DMS53 treated with DMSO at 0.1 percent for 48 hours (cell line): ENCODE measurements at regions not wholly inside any gene's neighbourhood (a gene's known extent, or its start where the extent isn't known, plus 50 kb on each side); places are given as distances from the start of the nearest gene placed in this dataset.
"Not testable (repeated sequence)": the region's sequence is repeated elsewhere in the genome, so short reads cannot be mapped to it uniquely, and the experiment has no call there.

ENCODE experiments used
- DNase-seq: peaks from one replicate; lab custom pipeline; 2025; ENCODE audit not compliant: unreplicated experiment; lab: John Stamatoyannopoulos, UW

GRCh38 chr5:12183003-12183402 lies 278.8 kb upstream of the CTNND2 start:
- DNase-seq = no peak

- no peak for DNase-seq
These were observed 273.6 kb upstream of the CTNND2 start for GRCh38 chr5:12177851-12178250.

GRCh38 chr5:12177225-12177624 lies 273.0 kb upstream of the CTNND2 start:
- no peak for DNase-seq

GRCh38 chr5:12175914-12176585 lies 271.8 kb upstream of the CTNND2 start:
- no peak for DNase-seq

- no peak for DNase-seq
These were observed 270.5 kb upstream of the CTNND2 start for GRCh38 chr5:12174734-12175133.

GRCh38 chr5:12169536-12169935 lies 265.3 kb upstream of the CTNND2 start:
- DNase-seq = no peak

GRCh38 chr5:12162863-12163262 lies 258.6 kb upstream of the CTNND2 start:
- DNase-seq = no peak

- DNase-seq = no peak
These were observed 243.3 kb upstream of the CTNND2 start for GRCh38 chr5:12147513-12147912.

GRCh38 chr5:12141496-12141895 lies 237.2 kb upstream of the CTNND2 start:
- no peak for DNase-seq

- DNase-seq = no peak
These were observed 229.3 kb upstream of the CTNND2 start for GRCh38 chr5:12133520-12133919.

GRCh38 chr5:12131020-12131419 lies 226.8 kb upstream of the CTNND2 start:
- DNase-seq = not testable (repeated sequence)

GRCh38 chr5:12125895-12126294 lies 221.6 kb upstream of the CTNND2 start:
- DNase-seq = no peak

GRCh38 chr5:12119657-12120056 lies 215.4 kb upstream of the CTNND2 start:
- no peak for DNase-seq

GRCh38 chr5:12114075-12114474 lies 209.8 kb upstream of the CTNND2 start:
- no peak for DNase-seq

- no peak for DNase-seq
These were observed 208.8 kb upstream of the CTNND2 start for GRCh38 chr5:12113062-12113461.

GRCh38 chr5:12111261-12111660 lies 207.0 kb upstream of the CTNND2 start:
- no peak for DNase-seq

- peak; percentile 60 for DNase-seq
These were observed 206.4 kb upstream of the CTNND2 start for GRCh38 chr5:12110629-12111028.

GRCh38 chr5:12109075-12109688 lies 204.9 kb upstream of the CTNND2 start:
- no peak for DNase-seq

- no peak for DNase-seq
These were observed 197.9 kb upstream of the CTNND2 start for GRCh38 chr5:12102151-12102550.

GRCh38 chr5:12100542-12100941 lies 196.3 kb upstream of the CTNND2 start:
- DNase-seq = no peak

- no peak for DNase-seq
These were observed 195.1 kb upstream of the CTNND2 start for GRCh38 chr5:12099296-12099695.

- no peak for DNase-seq
These were observed 191.6 kb upstream of the CTNND2 start for GRCh38 chr5:12095808-12096281.

GRCh38 chr5:12093586-12093985 lies 189.3 kb upstream of the CTNND2 start:
- no peak for DNase-seq
